ENCODE measurements at regions not wholly inside any gene's neighbourhood (a gene's known extent, or its start where the extent isn't known, plus 50 kb on each side); places are given as distances from the start of the nearest gene placed in this dataset.

- no peak overlapping the region for H3K4me3 ChIP-seq (ENCODE audit: low read depth, low read length)
- no peak for TF ChIP-seq CTCF (IDR thresholded peaks at IDR 0.05; ENCODE audit: insufficient read depth, low read depth, low read length)
- DNase-seq (ENCODE audit: low read depth), result no peak
Observed at GRCh38 chr7:106423111-106423510, 138.3 kb upstream of the NAMPT start.

GRCh38 chr7:106421181-106421762 is 136.5 kb upstream of the NAMPT start:
- DNase-seq (ENCODE audit: low read depth), result peak; percentile 81
- TF ChIP-seq CTCF (IDR thresholded peaks at IDR 0.05; ENCODE audit: insufficient read depth, low read depth, low read length), result no peak
- no peak overlapping the region for H3K4me3 ChIP-seq (ENCODE audit: low read depth, low read length)

- no peak for DNase-seq (ENCODE audit: low read depth)
- TF ChIP-seq CTCF (IDR thresholded peaks at IDR 0.05; ENCODE audit: insufficient read depth, low read depth, low read length), result no peak
- no peak overlapping the region for H3K4me3 ChIP-seq (ENCODE audit: low read depth, low read length)
Observed at GRCh38 chr7:106420736-106421135, 136.0 kb upstream of the NAMPT start.

GRCh38 chr7:106420210-106420609 is 135.4 kb upstream of the NAMPT start:
- TF ChIP-seq CTCF (IDR thresholded peaks at IDR 0.05; ENCODE audit: insufficient read depth, low read depth, low read length), result no peak
- no peak for DNase-seq (ENCODE audit: low read depth)
- no peak overlapping the region for H3K4me3 ChIP-seq (ENCODE audit: low read depth, low read length)

- no peak overlapping the region for H3K4me3 ChIP-seq (ENCODE audit: low read depth, low read length)
- TF ChIP-seq CTCF (IDR thresholded peaks at IDR 0.05; ENCODE audit: insufficient read depth, low read depth, low read length), result no peak
- DNase-seq (ENCODE audit: low read depth), result no peak
Observed at GRCh38 chr7:106419455-106420182, 134.8 kb upstream of the NAMPT start.

GRCh38 chr7:106418526-106418925 is 133.7 kb upstream of the NAMPT start:
- DNase-seq (ENCODE audit: low read depth), result peak; percentile 62
- H3K4me3 ChIP-seq (ENCODE audit: low read depth, low read length), result no peak overlapping the region
- TF ChIP-seq CTCF (IDR thresholded peaks at IDR 0.05; ENCODE audit: insufficient read depth, low read depth, low read length), result no peak

All from fibroblast of villous mesenchyme (primary cell).